ENCODE measurements at regions not wholly inside any gene's neighbourhood (a gene's known extent, or its start where the extent isn't known, plus 50 kb on each side); places are given as distances from the start of the nearest gene placed in this dataset.

DNA sequence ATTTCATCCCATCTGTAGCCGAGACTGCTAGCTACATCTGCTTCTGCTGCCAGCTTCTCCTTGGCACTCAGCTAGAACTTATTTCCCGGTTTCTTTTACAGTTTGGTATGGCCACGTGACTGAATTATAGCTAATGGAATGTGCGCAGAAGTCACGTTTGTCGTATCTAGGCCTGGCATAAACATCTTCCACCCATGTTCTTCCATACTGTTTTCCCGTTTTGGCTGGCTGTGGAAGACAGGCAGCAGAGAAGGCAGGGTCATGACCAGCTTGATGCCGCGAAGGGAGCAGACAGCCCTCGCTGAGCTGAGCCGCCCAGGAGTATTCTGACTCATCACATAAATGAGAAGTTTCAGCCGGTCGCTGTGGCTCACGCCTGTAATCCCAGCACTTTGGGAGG, 186.7 kb downstream of the RFC3 start:
- DNase-seq, result no peak

DNA sequence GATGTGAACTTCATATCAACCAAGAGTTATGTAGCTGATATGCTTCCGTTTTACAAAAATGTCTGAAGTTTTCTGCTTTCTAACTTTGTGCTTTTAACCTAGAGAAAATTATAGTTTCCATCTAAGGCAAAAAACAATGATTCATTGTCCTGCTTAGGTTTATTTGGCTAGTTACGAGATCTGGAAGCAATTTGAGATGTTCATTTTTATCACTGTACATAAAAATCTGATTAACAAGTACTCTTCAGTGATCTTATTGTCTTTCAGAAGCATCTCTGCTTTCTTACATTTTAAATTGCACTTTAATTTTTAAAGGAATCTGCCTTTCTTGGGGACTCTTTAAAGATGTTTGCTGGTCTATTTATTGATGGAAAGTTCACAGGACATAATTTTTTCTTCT, 188.1 kb downstream of the RFC3 start:
- no peak for DNase-seq

DNA sequence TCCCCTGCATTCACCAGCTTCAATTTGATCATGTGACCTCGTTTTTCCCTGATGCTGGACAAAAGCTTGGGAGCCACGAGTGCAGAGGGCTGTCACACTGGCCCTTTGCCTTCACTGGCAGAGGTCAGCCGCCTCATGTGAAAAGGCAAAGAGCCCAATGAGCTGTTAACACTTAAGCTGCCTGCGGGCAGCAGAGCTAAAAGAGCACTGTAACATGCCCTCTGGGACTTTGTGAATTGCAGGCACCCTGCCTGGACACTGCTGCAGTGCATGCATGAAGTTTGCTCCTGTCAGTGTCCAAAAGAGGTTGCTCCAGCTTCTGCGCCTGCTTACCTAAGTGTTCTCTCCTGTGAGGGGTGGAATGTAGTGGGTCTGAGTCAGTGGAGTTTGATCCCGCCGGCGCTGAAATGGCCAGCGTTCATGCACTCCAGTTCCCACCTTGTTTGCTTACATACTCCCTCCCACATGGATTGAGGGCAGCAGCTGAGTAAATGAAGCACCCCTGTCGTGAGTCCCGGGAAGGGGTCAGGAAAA, 193.7 kb downstream of the RFC3 start:
- DNase-seq, result no peak

DNA sequence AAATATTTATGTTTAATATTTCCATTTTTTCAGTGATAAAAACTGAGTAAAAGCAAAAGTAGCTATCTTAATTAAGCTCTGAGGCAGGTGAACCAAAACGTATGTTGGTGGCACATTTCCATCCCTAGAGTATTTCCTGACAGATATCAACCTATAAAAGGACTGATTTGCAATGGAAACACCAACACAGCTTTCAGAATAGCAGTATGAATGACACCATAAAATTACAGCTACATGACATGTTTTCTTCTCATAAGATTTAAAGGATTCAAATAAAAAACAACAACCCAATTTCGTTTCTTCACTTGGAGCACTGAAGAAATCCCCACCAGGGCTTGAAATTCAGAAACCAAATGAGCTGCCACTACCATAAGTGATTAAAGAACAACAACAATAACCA, 194.4 kb downstream of the RFC3 start:
- DNase-seq, result no peak

DNA sequence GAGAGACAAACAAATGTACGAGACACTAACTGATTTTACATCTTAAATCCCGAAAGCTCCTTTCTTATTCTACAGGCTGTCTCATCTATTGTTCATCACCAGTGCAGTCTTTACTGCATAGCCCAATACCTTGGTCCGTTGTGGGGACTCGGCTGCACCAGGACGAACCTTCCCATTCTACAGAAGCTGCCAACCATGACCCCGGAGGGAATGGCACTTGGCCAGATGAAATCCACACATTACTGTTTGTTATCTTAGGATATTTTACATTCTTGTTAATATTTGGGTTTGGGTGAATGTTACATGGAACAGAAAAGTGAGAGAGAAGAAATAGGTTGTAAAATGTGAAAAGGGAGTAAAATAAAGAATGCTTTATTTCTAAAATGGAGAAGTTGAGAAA, 195.1 kb downstream of the RFC3 start:
- no peak for DNase-seq

DNA sequence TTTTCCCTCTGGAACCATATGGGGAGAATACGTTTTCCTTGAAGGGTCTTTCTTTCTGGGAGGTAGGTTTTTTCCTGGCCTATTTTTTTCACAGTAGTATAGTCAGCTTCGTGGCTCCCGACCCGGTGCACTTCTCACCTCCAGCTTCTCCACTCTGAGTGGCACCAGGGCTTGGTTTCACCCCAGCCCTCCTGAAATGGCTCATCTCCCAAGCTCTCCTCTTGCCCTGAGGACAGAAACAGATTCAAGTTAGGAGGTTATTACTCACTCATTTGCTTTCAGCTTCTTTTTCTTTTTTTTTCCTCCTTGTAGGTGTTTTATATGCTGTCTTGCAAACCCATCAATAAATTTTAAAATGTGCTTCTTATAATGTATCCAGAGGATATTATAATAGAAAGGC, 199.3 kb downstream of the RFC3 start:
- no peak for DNase-seq

DNA sequence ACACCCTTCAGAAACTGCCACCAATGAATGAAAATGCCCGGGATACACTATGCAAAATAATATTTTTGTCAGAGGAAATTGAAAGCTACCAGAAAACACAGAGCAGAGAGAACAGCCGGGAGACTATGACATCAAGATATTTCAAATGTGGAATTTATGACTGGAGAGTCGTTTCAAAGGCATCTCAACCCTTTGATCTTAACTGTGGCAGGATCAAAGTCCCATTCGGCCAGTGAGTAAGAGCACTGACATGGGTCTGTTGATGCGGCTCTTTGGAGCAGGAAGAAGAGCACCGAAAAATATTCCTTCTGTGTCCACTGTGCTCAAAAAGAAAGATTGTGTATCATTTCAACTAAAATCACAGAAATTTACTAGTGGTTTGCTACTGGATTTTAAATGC, 201.9 kb downstream of the RFC3 start:
- DNase-seq, result no peak

DNA sequence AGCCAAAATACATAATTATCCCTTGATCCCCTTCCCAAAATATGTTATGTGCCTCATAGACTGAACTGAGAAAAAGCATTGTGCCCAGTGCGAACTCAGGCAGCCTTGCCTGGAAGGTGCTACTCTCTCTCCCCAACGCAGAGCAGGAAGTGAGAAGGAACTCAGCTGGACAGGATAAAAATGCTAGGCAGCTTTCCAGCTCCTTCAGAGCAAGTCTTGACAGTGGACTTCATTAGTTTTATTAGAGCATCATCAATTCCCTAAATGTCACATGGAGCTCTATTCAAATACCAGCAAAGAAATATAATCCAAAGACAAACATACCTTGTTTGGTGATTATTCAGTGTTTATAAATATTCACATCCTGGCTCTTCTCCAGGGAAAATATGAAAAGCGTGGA, 202.4 kb downstream of the RFC3 start:
- no peak for DNase-seq

DNA sequence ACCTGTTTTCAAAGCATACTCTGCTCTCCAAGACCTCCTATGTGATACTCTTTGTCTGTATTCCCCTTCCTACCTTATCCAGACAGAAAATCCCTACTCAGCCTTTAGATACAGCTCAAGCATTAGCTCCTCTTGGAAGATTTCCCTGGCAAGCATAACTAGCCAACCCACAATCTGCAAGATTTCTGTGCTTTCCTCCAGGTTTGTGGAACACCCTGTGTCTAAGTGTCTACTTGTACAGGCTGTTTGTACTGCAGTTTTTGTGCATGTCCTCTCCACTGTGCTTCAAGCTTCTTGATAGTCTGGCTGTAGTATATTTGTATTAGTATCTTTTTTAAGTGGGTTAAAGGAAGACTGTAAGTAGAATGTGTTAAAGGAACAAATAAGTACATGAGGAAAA, 203.7 kb downstream of the RFC3 start:
- no peak for DNase-seq

DNA sequence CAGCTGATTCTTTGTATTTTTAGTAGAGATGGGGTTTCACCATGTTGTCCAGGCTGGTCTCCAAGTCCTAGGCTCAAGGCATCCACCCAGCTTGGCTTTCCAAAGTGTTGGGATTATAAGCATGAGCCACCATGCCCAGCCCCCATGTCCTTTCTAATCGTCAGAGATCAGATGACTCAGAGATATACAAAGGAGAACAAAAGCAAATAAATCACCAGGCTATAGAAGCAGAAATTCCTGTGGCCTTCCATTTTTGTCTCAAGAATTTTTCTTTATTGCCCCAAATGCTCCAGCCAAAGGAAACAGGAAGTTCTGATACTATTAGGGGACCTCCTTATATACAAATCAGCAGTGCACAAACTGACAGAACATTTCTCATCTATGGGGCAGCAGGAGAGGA, 207.8 kb downstream of the RFC3 start:
- no peak for DNase-seq

DNA sequence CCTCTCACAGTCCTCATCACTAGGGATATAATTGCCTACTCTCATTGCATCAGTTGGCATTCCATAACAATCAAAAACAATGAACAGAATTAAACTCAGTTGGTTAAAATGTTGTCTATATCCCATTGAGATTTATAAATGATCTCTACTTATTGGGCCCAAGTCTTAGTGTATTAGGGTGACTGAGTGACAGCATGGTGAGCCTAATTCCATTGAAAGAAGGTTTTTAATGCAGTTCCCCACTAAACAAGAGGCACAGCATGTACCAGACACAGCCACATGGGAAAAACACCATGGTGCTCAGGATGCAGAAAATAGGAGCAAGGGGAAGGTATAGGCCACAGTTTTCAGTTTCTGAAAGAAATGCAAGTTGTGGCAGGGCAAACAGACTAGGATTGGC, 208.4 kb downstream of the RFC3 start:
- DNase-seq, result no peak

DNA sequence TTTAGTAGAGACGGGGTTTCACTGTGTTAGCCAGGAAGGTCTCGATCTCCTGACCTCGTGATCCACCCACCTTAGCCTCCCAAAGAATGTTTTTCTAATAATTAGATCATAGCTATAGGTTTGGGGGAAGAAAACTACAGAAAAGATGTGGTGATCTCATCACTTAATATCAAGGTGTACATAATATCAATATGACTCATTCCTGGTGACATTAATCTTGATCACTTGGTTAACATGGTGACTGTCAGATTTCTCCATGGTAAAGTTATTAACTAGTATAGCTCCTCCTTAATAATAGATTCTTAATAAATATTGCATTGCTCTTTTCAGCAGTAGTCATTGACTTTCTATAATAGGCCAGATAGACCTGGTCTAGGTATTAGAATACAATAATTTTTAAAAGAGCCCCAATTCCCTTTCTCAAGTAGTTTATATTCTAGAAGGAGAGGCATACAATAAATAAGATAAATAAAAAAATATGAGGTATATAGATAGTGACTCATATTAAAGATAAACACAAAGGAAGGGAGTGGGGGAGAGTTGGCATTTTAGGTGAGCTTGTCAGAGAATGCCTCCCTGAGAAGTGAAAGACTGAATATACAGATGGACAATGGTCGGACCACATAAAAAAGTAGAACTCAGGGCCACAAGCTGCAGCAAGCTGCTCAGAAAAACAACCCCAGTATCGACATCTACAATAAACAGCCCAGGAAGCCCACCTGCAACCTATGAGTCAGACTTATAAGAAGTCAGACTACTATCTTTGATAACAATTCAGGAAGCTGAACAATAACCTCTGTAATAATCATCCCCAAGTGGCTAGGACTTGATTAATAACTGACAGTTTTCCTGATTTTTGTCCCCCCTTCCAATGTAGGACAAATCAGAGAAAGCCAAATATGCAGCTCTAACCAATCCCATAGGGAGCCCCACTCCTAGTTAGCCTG, 210.8 kb downstream of the RFC3 start:
- DNase-seq, result no peak

DNA sequence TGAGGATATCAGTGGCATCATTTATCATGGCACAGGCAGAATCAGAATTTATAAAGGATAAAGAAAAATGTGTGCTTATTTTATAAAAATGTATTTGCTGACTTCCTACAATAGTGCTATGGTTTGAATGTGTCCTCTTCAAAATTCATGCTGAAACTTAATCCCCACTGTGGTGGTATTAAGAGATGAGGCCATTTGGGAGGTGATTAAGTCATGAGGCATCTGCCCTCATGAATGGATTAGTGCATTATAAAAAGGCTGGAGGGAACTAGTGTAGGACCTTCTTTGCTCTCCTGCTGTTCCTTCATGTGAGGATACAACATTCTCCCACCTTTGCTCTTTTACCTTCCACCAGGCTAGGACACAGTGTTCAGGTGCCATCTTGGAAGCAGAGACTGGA, 212.8 kb downstream of the RFC3 start:
- no peak for DNase-seq

DNA sequence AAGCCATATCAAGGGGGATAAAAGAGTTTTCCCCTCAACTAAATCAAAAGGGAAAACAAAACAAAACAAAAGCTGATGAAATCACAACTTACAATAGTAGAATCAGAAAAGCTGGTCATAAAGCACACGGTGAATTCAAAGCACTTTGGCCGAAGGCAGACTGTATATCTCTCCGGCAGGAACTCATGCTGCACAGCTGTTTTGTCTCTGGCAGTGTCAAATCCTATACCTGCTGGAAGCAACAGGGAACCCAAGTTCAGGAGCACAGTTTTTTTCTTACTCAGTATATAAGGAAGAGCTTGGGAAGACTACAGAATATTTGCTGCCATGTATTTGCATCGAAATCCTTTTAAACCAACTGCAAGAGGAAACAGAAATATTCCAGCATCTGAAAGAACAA, 213.7 kb downstream of the RFC3 start:
- no peak for DNase-seq

DNA sequence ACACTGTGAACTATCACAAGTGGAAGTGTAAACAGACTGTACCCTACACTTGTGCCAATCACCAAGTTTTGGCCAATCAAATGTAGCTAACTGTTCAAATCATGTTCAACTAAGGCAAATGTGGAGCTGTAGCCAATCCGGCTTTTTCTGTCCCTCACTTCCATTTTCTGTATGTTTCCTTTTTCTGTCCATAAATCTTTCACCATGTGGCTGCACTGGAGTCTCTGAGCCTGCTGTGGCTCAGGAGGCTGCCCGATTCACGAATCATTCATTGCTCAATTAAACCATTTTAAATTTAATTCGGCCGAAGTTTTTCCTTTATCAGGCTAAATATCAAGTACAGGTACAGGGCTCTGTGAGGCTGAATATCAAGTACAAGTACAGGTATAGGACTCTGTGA, 216.5 kb downstream of the RFC3 start:
- no peak for DNase-seq

DNA sequence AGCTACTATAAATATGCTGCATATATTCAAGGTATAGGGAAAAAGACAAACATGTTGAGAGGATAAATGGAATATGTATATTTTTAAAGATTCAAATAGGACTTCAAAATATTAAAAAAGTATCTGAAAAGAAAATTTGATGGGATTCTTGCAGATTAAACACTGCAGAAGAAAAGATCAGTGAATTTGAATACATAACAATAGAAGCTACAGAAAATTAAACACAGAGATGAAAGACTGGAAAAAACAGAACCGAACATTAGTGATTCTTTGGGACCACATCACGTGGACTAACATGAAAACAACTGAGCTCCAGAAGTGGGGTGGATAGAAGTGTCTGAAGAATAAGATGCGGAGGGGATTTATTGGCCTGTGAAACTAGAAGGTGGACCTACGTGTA, 217.2 kb downstream of the RFC3 start:
- no peak for DNase-seq

DNA sequence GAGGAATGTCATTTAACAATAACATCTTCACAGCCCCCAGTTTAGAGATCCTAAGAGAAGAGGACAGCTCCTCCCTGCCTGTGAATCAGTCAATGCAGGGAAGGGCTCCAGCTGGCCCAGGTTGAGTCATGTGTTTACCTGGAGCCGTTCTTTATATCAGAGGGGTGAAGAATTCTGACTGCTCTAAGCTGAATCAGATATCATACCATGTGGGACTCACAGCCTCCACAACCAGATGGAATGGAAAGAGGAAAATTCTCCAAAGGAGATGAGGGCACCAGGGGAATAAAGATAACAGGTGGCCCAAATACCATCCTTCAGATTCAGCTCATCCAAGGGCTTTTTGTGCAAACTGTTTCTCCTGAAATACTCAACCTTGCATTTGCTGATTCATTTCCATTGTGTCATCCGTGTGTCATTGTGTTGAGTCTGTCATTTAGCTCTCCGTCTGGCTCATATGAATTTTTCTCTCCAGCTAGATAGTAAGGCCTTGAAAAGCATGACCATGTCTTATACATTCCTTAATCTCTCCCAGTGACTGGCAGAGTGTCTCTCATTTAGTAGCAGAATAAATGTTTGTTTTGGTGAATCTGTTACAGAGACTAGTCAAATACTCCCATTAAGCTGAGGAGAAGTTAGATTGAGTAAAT, 217.9 kb downstream of the RFC3 start:
- DNase-seq, result no peak

DNA sequence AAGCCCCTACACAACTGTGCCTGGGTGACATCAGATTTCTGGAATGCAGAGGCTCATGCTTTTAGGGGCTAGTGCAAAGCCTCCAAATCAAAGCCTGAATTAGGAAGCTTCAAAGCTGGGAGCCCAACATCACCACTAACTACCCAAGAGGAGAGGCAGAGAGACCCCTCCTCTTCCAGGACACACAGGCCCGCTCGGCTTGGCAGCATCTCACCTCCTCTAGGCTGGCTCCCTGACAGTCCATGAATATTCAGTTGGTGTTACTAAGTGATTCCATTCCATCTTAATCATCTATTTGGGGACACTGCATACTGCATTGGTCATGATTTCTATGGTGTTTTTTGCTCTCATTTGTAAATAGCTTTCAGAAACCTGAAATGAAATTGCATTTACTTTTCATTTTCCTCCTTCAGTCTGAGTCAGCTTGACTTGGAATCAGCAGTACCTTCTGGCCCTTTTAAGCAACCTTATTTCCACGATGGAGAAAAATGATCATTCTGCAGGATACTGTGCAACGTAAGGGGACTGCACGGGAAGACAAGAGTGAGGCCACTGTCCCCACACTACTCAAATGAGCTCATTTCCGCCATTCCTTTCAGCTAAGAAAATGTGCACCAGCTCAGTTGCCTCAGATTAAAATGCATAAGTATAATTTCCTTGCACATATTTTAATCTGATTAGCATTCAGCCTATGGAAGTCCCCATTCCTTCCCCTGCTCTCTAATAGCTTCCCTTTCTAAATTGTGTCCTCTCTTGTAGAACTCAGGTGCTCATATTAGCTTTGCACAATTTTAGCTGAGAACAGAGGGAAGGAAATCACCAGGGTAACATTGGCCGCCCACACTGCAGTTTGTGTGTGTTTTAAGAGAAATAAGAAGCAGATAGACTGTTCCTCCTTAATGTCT, 219.9 kb downstream of the RFC3 start:
- DNase-seq, result no peak

DNA sequence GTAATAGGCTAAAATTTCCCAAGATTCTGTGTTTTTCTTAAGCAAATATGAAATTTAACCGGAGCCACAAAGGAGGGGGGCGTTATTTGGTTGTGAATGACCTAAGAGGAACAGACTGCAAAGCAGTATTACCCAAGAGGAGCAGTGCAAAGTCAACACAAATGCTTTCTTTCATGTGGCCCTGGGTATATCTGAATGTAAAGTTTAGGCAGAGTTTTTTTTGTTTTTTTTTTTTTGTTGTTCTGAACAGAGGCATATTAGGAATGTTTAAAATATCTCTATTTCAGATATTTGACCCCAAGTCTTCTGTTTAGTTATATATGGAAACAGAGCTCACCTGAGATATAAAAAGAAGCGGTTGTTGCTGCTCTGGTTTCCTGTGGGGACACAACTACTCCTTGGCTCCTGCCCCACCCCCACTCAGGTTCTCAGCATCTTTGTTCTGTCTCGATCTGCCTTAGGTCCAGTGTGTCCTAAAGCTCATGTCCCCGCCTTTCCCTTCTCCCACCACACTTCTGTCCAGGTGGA, 220.7 kb downstream of the RFC3 start:
- no peak for DNase-seq

DNA sequence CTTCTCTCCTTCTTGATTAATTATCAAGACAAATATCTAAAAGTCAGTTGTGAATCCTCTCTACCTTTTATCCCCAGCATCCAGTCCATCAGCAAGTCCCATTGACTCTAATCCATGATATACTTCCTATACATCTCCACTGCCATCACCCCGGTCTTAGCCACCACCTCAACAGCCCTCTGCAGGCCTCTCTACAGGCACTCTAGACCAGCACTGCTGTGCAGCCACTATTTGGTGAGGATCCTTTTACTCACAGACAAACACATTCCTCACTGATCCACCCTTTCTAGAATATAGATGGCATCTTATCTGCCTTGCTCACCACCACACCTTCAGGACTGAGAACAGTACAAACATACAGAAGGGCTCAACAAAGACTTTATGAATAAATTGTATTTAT, 221.7 kb downstream of the RFC3 start:
- no peak for DNase-seq

DNA sequence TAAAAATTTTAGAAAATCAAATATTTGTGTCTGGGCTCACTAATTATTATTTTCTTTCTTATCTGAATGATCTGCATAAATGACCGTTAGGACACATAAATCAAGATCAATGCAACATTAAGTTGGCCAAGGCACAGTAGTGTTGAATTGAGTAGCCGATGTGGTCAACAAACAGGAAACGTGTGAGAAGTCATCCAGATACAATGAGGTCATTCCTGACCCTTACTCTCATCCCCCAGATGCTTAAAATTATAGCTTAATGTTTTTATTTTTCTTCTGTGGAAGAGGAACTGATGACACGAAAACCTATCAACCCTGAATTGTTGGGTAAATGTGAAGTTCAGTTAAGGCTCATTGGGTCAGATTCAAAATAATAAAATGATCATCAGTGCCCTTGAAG, 222.9 kb downstream of the RFC3 start:
- no peak for DNase-seq

DNA sequence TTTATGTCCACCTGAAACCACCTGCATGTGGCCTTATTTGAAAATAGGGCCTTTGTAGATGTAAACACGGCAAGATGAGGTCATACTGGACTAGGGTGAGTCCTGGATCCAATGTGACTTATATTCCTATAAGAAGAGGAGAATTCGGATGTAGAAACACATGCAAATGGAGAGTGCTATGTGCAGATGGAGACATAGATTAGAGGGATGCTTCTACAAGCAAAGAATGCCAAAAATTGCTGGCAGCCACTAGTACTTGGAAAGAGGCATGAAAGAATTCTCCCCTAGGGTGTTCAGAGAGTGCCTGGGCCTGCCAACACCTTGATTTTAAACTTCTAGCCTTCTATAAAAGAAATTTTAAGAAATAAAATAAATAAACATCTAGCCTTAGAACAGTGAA, 226.1 kb downstream of the RFC3 start:
- DNase-seq, result no peak

DNA sequence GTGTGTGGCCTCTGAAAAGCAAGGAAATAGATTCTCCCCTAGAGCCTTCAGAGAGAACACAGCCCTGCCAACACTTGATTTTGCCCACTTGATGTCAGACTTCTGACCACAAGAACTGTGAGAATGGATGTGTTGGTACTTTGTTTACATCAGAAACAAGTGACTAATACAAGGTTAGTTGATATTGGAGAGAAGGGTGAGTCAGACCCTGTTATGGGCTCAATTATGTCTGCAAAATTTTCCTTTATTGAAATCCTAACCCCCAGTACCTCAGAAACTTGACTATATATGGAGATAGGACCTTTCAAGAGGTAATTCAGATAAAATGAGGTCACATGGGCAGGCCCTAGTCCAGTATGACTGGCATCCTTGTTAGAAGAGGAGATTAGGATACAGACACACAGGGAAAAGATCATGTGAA, 226.7 kb downstream of the RFC3 start:
- no peak for DNase-seq

All from hematopoietic multipotent progenitor cell treated with erythropoietin and hydrocortisone succinate and interleukin-3 and kit ligand, for 4 days (in vitro differentiated cells).